IMR-90 (cell line): ENCODE measurements at regions not wholly inside any gene's neighbourhood (a gene's known extent, or its start where the extent isn't known, plus 50 kb on each side); places are given as distances from the start of the nearest gene placed in this dataset.
A peak's percentile ranks its signal among the peaks of the same experiment; 100 is the strongest.

ENCODE experiments used
- ATAC-seq: fragments of 200-7000 bp; cut with Tn5 transposase; 2 replicates; pipeline ENCODE4 v1.9.1; 2020; ENCODE audit warnings: low read depth, mild to moderate bottlenecking, moderate library complexity
- BruUV-seq: library from RNA; stranded (reverse); fragments of 400-500 nt; replicated peaks from 2 replicates; lab custom pipeline; 2021; lab: Mats Ljungman, UMichigan
- CTCF ChIA-PET: fragments of 300-600 bp; formaldehyde crosslinking; extraction: SDS; loops from one replicate; lab custom pipeline; 2021; ENCODE audit warnings: antibody characterized with exemption; lab: Yijun Ruan, JAX
- POLR2A ChIA-PET: fragments of 300-600 bp; sonication (Branson Sonifier 250); formaldehyde crosslinking; loops from one replicate; lab custom pipeline; 2022; ENCODE audit warnings: antibody characterized with exemption; ENCODE audit not compliant: unreplicated experiment; lab: Charles Lee
- DNase-seq: peaks from one replicate; pipeline ENCODE4 v3.0.0; 2013
- H2AFZ ChIP-seq: replicated peaks from 2 replicates; pipeline ENCODE3; 2013; ENCODE audit warnings: low read length, mild to moderate bottlenecking; ENCODE audit not compliant: poor library complexity
- H2AK5ac ChIP-seq: 2 replicates; pipeline ENCODE4 v1.6.1; 2013; ENCODE audit warnings: low read depth, low read length, inconsistent platforms
- H2AK9ac ChIP-seq: replicated peaks from 2 replicates; pipeline ENCODE3; 2013; ENCODE audit warnings: mild to moderate bottlenecking, low read depth, low read length, moderate library complexity; ENCODE audit not compliant: poor library complexity
- H2BK120ac ChIP-seq: 2 replicates; pipeline ENCODE4 v1.6.1; 2013; ENCODE audit warnings: low read depth, low read length, inconsistent platforms
- H2BK15ac ChIP-seq: 3 replicates; pipeline ENCODE4 v1.6.1; 2013; ENCODE audit warnings: low read depth, low read length, inconsistent platforms
- H2BK20ac ChIP-seq: 2 replicates; pipeline ENCODE4 v1.6.1; 2013; ENCODE audit warnings: low read depth, mild to moderate bottlenecking, inconsistent platforms, low read length, moderate library complexity
- H2BK5ac ChIP-seq: 2 replicates; pipeline ENCODE4 v1.6.1; 2013; ENCODE audit warnings: mild to moderate bottlenecking, low read depth, low read length, inconsistent platforms; ENCODE audit not compliant: poor library complexity, severe bottlenecking
- H3K14ac ChIP-seq: replicated peaks from 2 replicates; pipeline ENCODE4 v1.6.1; 2013; ENCODE audit warnings: low read depth, low read length, inconsistent platforms
- H3K18ac ChIP-seq: 2 replicates; pipeline ENCODE4 v1.6.1; 2013; ENCODE audit warnings: low read depth, low read length, control low read depth
- H3K23ac ChIP-seq: 2 replicates; pipeline ENCODE4 v1.6.1; 2013; ENCODE audit warnings: low read depth, low read length, inconsistent platforms
- H3K27ac ChIP-seq: 2 replicates; pipeline ENCODE4 v1.5.1; 2013; ENCODE audit warnings: mild to moderate bottlenecking, control low read depth, low read length; ENCODE audit not compliant: insufficient read depth
- H3K27me3 ChIP-seq: 2 replicates; pipeline ENCODE4 v1.6.1; 2013; ENCODE audit warnings: low read length; ENCODE audit not compliant: control insufficient read depth, insufficient read depth
- H3K36me3 ChIP-seq: 2 replicates; pipeline ENCODE4 v1.6.1; 2013; ENCODE audit warnings: low read length, mixed read lengths; ENCODE audit not compliant: control insufficient read depth, insufficient read depth
- H3K4ac ChIP-seq: 2 replicates; pipeline ENCODE4 v1.6.1; 2013; ENCODE audit warnings: low read depth, low read length, inconsistent platforms
- H3K4me1 ChIP-seq: 2 replicates; pipeline ENCODE4 v1.6.1; 2013; ENCODE audit warnings: low read length, mixed read lengths; ENCODE audit not compliant: control insufficient read depth, insufficient read depth
- H3K4me2 ChIP-seq: 2 replicates; pipeline ENCODE4 v1.6.1; 2013; ENCODE audit warnings: low read depth, mild to moderate bottlenecking, control low read depth, low read length, moderate library complexity
- H3K4me3 ChIP-seq: 2 replicates; pipeline ENCODE4 v1.5.1; 2013; ENCODE audit warnings: low read depth, mild to moderate bottlenecking, control low read depth, low read length, moderate library complexity; ENCODE audit not compliant: insufficient read depth
- H3K56ac ChIP-seq: 2 replicates; pipeline ENCODE4 v1.6.1; 2013; ENCODE audit warnings: low read length, inconsistent platforms; ENCODE audit not compliant: insufficient read depth; ENCODE audit errors: extremely low read depth
- H3K79me1 ChIP-seq, 2 experiments: 2 replicates each; pipeline ENCODE4 v1.6.1; 2013; ENCODE audit warnings: low read length in 2 of 2, inconsistent platforms in 1 of 2, low read depth in 1 of 2
- H3K9ac ChIP-seq: 2 replicates; pipeline ENCODE4 v1.6.1; 2013; ENCODE audit warnings: low read depth, low read length, control low read depth
- H3K9me1 ChIP-seq: 2 replicates; pipeline ENCODE4 v1.6.1; 2013; ENCODE audit warnings: low read length, inconsistent platforms; ENCODE audit not compliant: insufficient read depth
- H3K9me3 ChIP-seq: 2 replicates; pipeline ENCODE4 v1.6.1; 2013; ENCODE audit warnings: low read length; ENCODE audit not compliant: control insufficient read depth, insufficient read depth
- H4K20me1 ChIP-seq: 2 replicates; pipeline ENCODE4 v1.6.1; 2013; ENCODE audit warnings: low read length, inconsistent platforms; ENCODE audit not compliant: insufficient read depth
- H4K5ac ChIP-seq: 2 replicates; pipeline ENCODE4 v1.6.1; 2013; ENCODE audit warnings: mild to moderate bottlenecking, low read depth, low read length, control low read depth
- H4K8ac ChIP-seq, 2 experiments: 2 replicates each; pipeline ENCODE4 v1.6.1; 2013; ENCODE audit warnings: low read depth in 2 of 2, low read length in 2 of 2, control low read depth in 1 of 2, inconsistent platforms in 1 of 2
- H4K91ac ChIP-seq: 2 replicates; pipeline ENCODE4 v1.6.1; 2013; ENCODE audit warnings: low read depth, low read length, inconsistent platforms; ENCODE audit not compliant: insufficient read depth
- BHLHE40 ChIP-seq: fragments of 150-350 bp; IDR thresholded peaks from 2 replicates; pipeline ENCODE4 v1.6.1; 2016; ENCODE audit warnings: mild to moderate bottlenecking, low read depth, low read length
- CEBPB ChIP-seq: IDR thresholded peaks from 2 replicates; pipeline ENCODE4 v1.6.1; 2012; ENCODE audit warnings: low read depth, low read length, improper control_type of control experiment
- CHD1 ChIP-seq: IDR thresholded peaks from 2 replicates; pipeline ENCODE4 v1.6.1; 2012; ENCODE audit warnings: low read depth, low read length, improper control_type of control experiment
- FOS ChIP-seq: fragments of 150-350 bp; IDR thresholded peaks from 2 replicates; pipeline ENCODE4 v1.6.1; 2016; ENCODE audit warnings: low read depth, low read length
- MAFK ChIP-seq: IDR thresholded peaks from 2 replicates; pipeline ENCODE4 v1.6.1; 2012; ENCODE audit warnings: low read depth, low read length, improper control_type of control experiment
- MAZ ChIP-seq: IDR thresholded peaks from 2 replicates; pipeline ENCODE4 v1.6.1; 2012; ENCODE audit warnings: low read depth, mild to moderate bottlenecking, low read length, improper control_type of control experiment, moderate library complexity, borderline replicate concordance
- MXI1 ChIP-seq: IDR thresholded peaks from 2 replicates; pipeline ENCODE4 v1.6.1; 2012; ENCODE audit warnings: low read depth, mild to moderate bottlenecking, low read length, moderate library complexity, borderline replicate concordance
- NFE2L2 ChIP-seq: fragments of 150-350 bp; IDR thresholded peaks from 2 replicates; pipeline ENCODE4 v1.6.1; 2016; ENCODE audit warnings: low read depth, mild to moderate bottlenecking, low read length
- POLR2A ChIP-seq: IDR thresholded peaks from 2 replicates; pipeline ENCODE4 v1.6.1; 2012; ENCODE audit warnings: mild to moderate bottlenecking, low read depth, low read length
- RAD21 ChIP-seq: IDR thresholded peaks from 2 replicates; pipeline ENCODE4 v1.6.1; 2012; ENCODE audit warnings: low read length, improper control_type of control experiment
- RCOR1 ChIP-seq: IDR thresholded peaks from 2 replicates; pipeline ENCODE4 v1.6.1; 2012; ENCODE audit warnings: mild to moderate bottlenecking, low read length, improper control_type of control experiment; ENCODE audit not compliant: insufficient replicate concordance
- RFX5 ChIP-seq: IDR thresholded peaks from 2 replicates; pipeline ENCODE4 v1.8.0; 2012; ENCODE audit warnings: low read depth, mild to moderate bottlenecking, low read length, moderate library complexity
- SMC3 ChIP-seq: fragments of 150-350 bp; IDR thresholded peaks from 2 replicates; pipeline ENCODE4 v1.6.1; 2016; ENCODE audit warnings: low read depth, mild to moderate bottlenecking, antibody characterized with exemption, low read length, moderate library complexity
- WGBS, 2 experiments: methylation state at CpG; one replicate each; pipeline versions ENCODE4 v1.1.5 to v1.1.7; 2013; ENCODE audit warnings: missing lambda C conversion rate in 2 of 2; ENCODE audit not compliant: insufficient read length in 1 of 2; ENCODE audit errors: extremely low coverage in 2 of 2; 5-methylcytosine and 5-hydroxymethylcytosine counted together
- dilution Hi-C: fragments of 300-500 bp; cut with HindIII; formaldehyde crosslinking; loops from one replicate; pipeline ENCODE4 v1.14.3; 2018; ENCODE audit warnings: low sequenced_read_pairs; ENCODE audit not compliant: unreplicated experiment
- in situ Hi-C: fragments of 300-500 bp; cut with MboI; formaldehyde crosslinking; loops from 3 replicates; pipeline ENCODE4 v1.14.3; 2019; ENCODE audit warnings: low sequenced_read_pairs, inconsistent platforms, mixed read lengths
- intact Hi-C: fragments of 100-400 bp; cut with micrococcal nuclease; formaldehyde crosslinking; loops from 2 replicates; pipeline ENCODE4 v1.10.0; 2022
- TF ChIP-seq, protein P1 (sequence below): conservative IDR thresholded peaks from 2 replicates; pipeline ENCODE4 v1.5.1; 2012; ENCODE audit warnings: mild to moderate bottlenecking, low read depth, low read length, improper control_type of control experiment
- TF ChIP-seq, protein P2 (sequence below): fragments of 150-350 bp; IDR thresholded peaks from 2 replicates; pipeline ENCODE4 v1.6.1; 2017; ENCODE audit warnings: mild to moderate bottlenecking, antibody characterized with exemption, low read length, low read depth
- TF ChIP-seq, protein P3 (sequence below): fragments of 150-350 bp; IDR thresholded peaks from 2 replicates; pipeline ENCODE4 v1.6.1; 2016; ENCODE audit warnings: low read depth, mild to moderate bottlenecking, low read length, moderate library complexity, borderline replicate concordance

DNA sequence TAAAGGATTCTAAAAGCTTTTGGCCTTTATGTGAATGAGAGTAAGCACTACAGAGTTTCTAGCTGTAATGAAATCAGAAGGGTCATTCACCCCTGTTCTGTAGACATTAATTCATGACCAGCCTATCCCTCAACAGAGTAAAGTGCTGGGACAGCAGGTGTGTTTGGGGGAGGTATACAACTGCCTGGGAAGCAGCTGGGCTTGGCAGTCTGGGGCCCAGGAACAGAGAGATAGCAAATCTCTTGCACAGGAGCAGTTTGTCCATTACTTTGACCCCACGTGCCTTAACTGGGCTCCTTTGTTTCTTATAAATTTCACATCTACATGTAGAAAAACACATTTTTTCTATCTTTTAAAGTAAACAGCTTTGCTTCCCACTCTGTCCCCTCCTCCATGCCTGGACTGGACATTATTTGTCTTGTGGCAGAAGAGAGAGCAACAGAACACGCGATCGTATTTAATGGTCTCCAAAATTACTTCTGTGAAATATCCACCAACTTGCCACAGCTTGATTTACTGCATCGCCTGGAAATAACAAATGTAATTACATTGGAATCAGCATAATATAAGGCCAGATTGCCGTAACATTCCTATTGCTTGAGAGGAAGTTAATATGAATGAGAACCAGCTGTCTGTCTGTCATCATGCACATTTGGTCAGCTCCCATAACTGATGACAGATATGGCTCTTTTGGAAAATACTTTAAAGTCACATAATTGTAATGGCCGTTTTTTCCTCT is 263.8 kb downstream of the RBM43 start:
- in situ Hi-C loops = no loop called here
- Histone ChIP-seq H3K4me3 (no peak overlapping the region), H3K14ac (no peak overlapping the region), H4K8ac (no peak overlapping the region), H3K56ac (no peak overlapping the region), H4K91ac (no peak overlapping the region; the same call in 1 of the 2 replicates), H3K4me1 (peaks cover 3% of the 10 kb centered on the region; the same call in 1 of the 2 replicates), H3K23ac (no peak overlapping the region), H2AK9ac (no peak overlapping the region), H3K4me2 (no peak overlapping the region), H3K18ac (no peak overlapping the region), H2AK5ac (no peak overlapping the region), H2BK20ac (no peak overlapping the region), H4K5ac (peak overlapping the region; percentile 36; the same call in 1 of the 2 replicates), H2BK15ac (no peak overlapping the region), H3K79me1 (no peaks in the 10 kb centered on the region), H2AFZ (no peak overlapping the region), H4K20me1 (no peaks in the 10 kb centered on the region), H3K9me1 (no peaks in the 10 kb centered on the region), H2BK120ac (no peak overlapping the region), H3K9ac (no peak overlapping the region), H3K4ac (no peak overlapping the region), H3K9me3 (no peaks in the 10 kb centered on the region), H2BK5ac (no peak overlapping the region), H3K27me3 (no peaks in the 10 kb centered on the region), H3K36me3 (no peaks in the 10 kb centered on the region), H3K27ac (no peak overlapping the region; the same call in 1 of the 2 replicates)
- no peak for DNase-seq
- CTCF ChIA-PET = no interaction called here
- BruUV-seq = no TSS peak
- POLR2A ChIA-PET = no interaction called here
- ATAC-seq = no peak
- TF ChIP-seq NFE2L2 (no peak), BHLHE40 (no peak), MXI1 (no peak), RAD21 (no peak), CHD1 (no peak), RFX5 (no peak), MAFK (no peak), POLR2A (no peak), SMC3 (no peak), RCOR1 (no peak), MAZ (no peak), CEBPB (no peak), FOS (no peak)
- TF ChIP-seq, protein P1, sequence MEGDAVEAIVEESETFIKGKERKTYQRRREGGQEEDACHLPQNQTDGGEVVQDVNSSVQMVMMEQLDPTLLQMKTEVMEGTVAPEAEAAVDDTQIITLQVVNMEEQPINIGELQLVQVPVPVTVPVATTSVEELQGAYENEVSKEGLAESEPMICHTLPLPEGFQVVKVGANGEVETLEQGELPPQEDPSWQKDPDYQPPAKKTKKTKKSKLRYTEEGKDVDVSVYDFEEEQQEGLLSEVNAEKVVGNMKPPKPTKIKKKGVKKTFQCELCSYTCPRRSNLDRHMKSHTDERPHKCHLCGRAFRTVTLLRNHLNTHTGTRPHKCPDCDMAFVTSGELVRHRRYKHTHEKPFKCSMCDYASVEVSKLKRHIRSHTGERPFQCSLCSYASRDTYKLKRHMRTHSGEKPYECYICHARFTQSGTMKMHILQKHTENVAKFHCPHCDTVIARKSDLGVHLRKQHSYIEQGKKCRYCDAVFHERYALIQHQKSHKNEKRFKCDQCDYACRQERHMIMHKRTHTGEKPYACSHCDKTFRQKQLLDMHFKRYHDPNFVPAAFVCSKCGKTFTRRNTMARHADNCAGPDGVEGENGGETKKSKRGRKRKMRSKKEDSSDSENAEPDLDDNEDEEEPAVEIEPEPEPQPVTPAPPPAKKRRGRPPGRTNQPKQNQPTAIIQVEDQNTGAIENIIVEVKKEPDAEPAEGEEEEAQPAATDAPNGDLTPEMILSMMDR = no peak
- TF ChIP-seq, protein P2, sequence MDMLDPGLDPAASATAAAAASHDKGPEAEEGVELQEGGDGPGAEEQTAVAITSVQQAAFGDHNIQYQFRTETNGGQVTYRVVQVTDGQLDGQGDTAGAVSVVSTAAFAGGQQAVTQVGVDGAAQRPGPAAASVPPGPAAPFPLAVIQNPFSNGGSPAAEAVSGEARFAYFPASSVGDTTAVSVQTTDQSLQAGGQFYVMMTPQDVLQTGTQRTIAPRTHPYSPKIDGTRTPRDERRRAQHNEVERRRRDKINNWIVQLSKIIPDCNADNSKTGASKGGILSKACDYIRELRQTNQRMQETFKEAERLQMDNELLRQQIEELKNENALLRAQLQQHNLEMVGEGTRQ = no peak
- TF ChIP-seq, protein P3, sequence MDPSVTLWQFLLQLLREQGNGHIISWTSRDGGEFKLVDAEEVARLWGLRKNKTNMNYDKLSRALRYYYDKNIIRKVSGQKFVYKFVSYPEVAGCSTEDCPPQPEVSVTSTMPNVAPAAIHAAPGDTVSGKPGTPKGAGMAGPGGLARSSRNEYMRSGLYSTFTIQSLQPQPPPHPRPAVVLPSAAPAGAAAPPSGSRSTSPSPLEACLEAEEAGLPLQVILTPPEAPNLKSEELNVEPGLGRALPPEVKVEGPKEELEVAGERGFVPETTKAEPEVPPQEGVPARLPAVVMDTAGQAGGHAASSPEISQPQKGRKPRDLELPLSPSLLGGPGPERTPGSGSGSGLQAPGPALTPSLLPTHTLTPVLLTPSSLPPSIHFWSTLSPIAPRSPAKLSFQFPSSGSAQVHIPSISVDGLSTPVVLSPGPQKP = no peak
- intact Hi-C loops = no loop called here
- dilution Hi-C loops = no loop called here
- no CpG with 5 or more reads among the region's 7 CpGs for WGBS, 2 experiments
